ENCODE measurements at regions not wholly inside any gene's neighbourhood (a gene's known extent, or its start where the extent isn't known, plus 50 kb on each side); places are given as distances from the start of the nearest gene placed in this dataset.

- TF ChIP-seq JUND (IDR thresholded peaks at IDR 0.05; ENCODE audit: low read depth): no peak
- in situ Hi-C loops (cut with HindIII; ENCODE audit: low pct_unique_long_range_greater_than_20kb, low sequenced_read_pairs): no loop called here
- no peak for DNase-seq (ENCODE audit: low read depth in 1 of 2, low spot score in 1 of 2)
Measured at GRCh38 chr6:14915888-14916832, 329.7 kb upstream of the JARID2 start.

GRCh38 chr6:14917109-14917910, 328.6 kb upstream of the JARID2 start:
- no peak for DNase-seq (ENCODE audit: low read depth in 1 of 2, low spot score in 1 of 2)
- no peak for TF ChIP-seq JUND (IDR thresholded peaks at IDR 0.05; ENCODE audit: low read depth)
- in situ Hi-C loops (cut with HindIII; ENCODE audit: low pct_unique_long_range_greater_than_20kb, low sequenced_read_pairs): no loop called here

GRCh38 chr6:14918200-14918907, 327.5 kb upstream of the JARID2 start:
- DNase-seq (ENCODE audit: low read depth in 1 of 2, low spot score in 1 of 2): no peak
- no peak for TF ChIP-seq JUND (IDR thresholded peaks at IDR 0.05; ENCODE audit: low read depth)
- in situ Hi-C loops (cut with HindIII; ENCODE audit: low pct_unique_long_range_greater_than_20kb, low sequenced_read_pairs): no loop called here

GRCh38 chr6:14919038-14919670, 326.7 kb upstream of the JARID2 start:
- in situ Hi-C loops (cut with HindIII; ENCODE audit: low pct_unique_long_range_greater_than_20kb, low sequenced_read_pairs): no loop called here
- DNase-seq (ENCODE audit: low read depth in 1 of 2, low spot score in 1 of 2): no peak
- TF ChIP-seq JUND (IDR thresholded peaks at IDR 0.05; ENCODE audit: low read depth): no peak

- no peak for TF ChIP-seq JUND (IDR thresholded peaks at IDR 0.05; ENCODE audit: low read depth)
- DNase-seq (ENCODE audit: low read depth in 1 of 2, low spot score in 1 of 2): no peak
- in situ Hi-C loops (cut with HindIII; ENCODE audit: low pct_unique_long_range_greater_than_20kb, low sequenced_read_pairs): no loop called here
Measured at GRCh38 chr6:14920276-14920675, 325.6 kb upstream of the JARID2 start.

- no peak for TF ChIP-seq JUND (IDR thresholded peaks at IDR 0.05; ENCODE audit: low read depth)
- in situ Hi-C loops (cut with HindIII; ENCODE audit: low pct_unique_long_range_greater_than_20kb, low sequenced_read_pairs): no loop called here
Measured at GRCh38 chr6:14921170-14921569, 324.7 kb upstream of the JARID2 start.

GRCh38 chr6:14921878-14922671, 323.8 kb upstream of the JARID2 start:
- DNase-seq (ENCODE audit: low read depth in 1 of 2, low spot score in 1 of 2): no peak
- TF ChIP-seq JUND (IDR thresholded peaks at IDR 0.05; ENCODE audit: low read depth): no peak
- in situ Hi-C loops (cut with HindIII; ENCODE audit: low pct_unique_long_range_greater_than_20kb, low sequenced_read_pairs): no loop called here

More at GRCh38 chr6:14921170-14921569, 324.7 kb upstream of the JARID2 start:
- DNase-seq (ENCODE audit: low read depth in 1 of 2, low spot score in 1 of 2): no peak

- TF ChIP-seq JUND (IDR thresholded peaks at IDR 0.05; ENCODE audit: low read depth): no peak
- DNase-seq (ENCODE audit: low read depth in 1 of 2, low spot score in 1 of 2): peak in 1 of 2 experiments; percentile 8
- in situ Hi-C loops (cut with HindIII; ENCODE audit: low pct_unique_long_range_greater_than_20kb, low sequenced_read_pairs): no loop called here
Measured at GRCh38 chr6:14922706-14923460, 323.0 kb upstream of the JARID2 start.

GRCh38 chr6:14924126-14925024, 321.5 kb upstream of the JARID2 start:
- in situ Hi-C loops (cut with HindIII; ENCODE audit: low pct_unique_long_range_greater_than_20kb, low sequenced_read_pairs): no loop called here
- no peak for TF ChIP-seq JUND (IDR thresholded peaks at IDR 0.05; ENCODE audit: low read depth)
- no peak for DNase-seq (ENCODE audit: low read depth in 1 of 2, low spot score in 1 of 2)
